ENCODE measurements at regions not wholly inside any gene's neighbourhood (a gene's known extent, or its start where the extent isn't known, plus 50 kb on each side); places are given as distances from the start of the nearest gene placed in this dataset. TPM values are rescaled to one million over a fixed set of nuclear protein-coding genes. Genes with fewer than 3 reads are reported as not detected.

Small RNAs in the stretch of these regions (small RNA-seq; reads per million reads assigned to genes)
- gene RF00019: not detected
